ENCODE measurements at regions not wholly inside any gene's neighbourhood (a gene's known extent, or its start where the extent isn't known, plus 50 kb on each side); places are given as distances from the start of the nearest gene placed in this dataset.

DNA sequence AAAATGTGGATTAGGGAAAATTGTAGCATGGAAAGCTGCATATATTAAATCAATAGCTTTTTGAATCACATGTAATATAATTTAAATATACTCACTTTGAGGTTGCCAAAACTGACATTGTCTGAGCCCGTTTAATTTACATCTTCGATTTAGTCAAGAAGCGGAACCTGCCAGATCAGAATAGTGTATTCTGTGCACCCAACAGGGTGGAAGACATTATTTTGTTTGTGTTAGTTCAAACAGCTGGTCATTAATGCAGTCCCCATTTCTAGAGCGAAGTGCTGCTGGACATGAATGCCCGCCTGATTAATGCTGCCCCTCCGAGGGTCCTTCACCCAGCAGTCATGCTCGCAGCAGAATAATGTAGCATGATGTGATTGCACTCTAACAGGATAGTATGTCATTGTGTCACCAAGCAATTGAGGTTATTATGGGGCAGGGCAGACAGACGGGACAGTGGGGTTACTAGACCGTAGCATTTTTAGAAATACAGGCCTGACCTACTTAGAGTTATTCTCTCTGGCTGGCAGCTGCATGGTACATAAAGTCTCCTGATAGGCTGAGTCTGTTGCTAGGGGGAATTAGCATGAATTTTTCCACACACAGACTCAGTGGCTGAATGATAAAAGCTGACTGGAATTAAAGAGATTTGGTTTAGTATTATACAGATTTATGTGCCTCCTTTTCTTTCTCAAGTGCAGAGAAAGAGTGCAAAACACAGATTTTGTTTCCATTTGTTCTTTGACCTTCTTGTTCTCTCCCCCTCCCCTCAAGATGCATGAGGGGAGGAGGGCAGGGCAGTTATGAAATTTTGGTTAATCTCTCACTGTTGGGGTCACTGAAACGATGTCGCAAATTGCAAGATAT lies 147.1 kb downstream of the PRL start:
- Mint-ChIP-seq H3K27ac (peak overlapping the region; percentile 57), H3K4me3 (peak overlapping the region; percentile 42), H3K27me3 (ENCODE audit: low read depth, poor library complexity) (no peaks in the 10 kb centered on the region), H3K4me1 (peaks cover 83% of the 10 kb centered on the region), H3K36me3 (ENCODE audit: low read depth) (peaks cover 41% of the 10 kb centered on the region), H3K9me3 (no peaks in the 10 kb centered on the region)
- peak; percentile 32 for DNase-seq
- TF ChIP-seq CTCF (IDR thresholded peaks at IDR 0.05): no peak

GRCh38 chr6:22150368-22151035 lies 146.3 kb downstream of the PRL start:
- Mint-ChIP-seq H3K4me1 (peaks cover 85% of the 10 kb centered on the region), H3K36me3 (ENCODE audit: low read depth) (peaks cover 39% of the 10 kb centered on the region), H3K27me3 (ENCODE audit: low read depth, poor library complexity) (no peaks in the 10 kb centered on the region), H3K27ac (peak overlapping the region; percentile 60), H3K4me3 (no peak overlapping the region), H3K9me3 (no peaks in the 10 kb centered on the region)
- no peak for TF ChIP-seq CTCF (IDR thresholded peaks at IDR 0.05)
- DNase-seq: no peak

DNA sequence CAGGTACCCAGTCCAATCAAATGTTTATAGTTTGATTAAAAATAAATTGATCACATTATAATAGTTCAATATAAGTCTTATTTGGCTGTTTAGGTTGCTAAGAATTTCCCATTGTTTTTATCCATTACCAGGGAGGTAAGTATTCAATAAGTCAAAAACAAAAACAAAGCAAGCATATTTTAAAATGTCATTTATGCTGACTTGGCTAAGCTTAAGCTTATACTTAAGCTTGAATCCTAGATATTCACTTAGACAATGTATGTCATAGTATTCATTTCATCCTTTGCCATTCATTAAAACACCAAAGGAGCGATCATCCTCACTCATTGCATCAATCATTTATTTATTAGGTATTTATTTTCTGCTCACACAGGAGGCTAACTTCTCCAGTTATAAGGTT lies 144.9 kb downstream of the PRL start:
- Mint-ChIP-seq H3K36me3 (ENCODE audit: low read depth) (peaks cover 39% of the 10 kb centered on the region), H3K4me1 (peaks cover 74% of the 10 kb centered on the region), H3K27ac (no peak overlapping the region), H3K27me3 (ENCODE audit: low read depth, poor library complexity) (no peaks in the 10 kb centered on the region), H3K9me3 (no peaks in the 10 kb centered on the region), H3K4me3 (no peak overlapping the region)
- no peak for DNase-seq
- no peak for TF ChIP-seq CTCF (IDR thresholded peaks at IDR 0.05)

- H3K27me3 Mint-ChIP-seq (ENCODE audit: low read depth, poor library complexity): no peaks in the 10 kb centered on the region
- peak overlapping the region; percentile 55 for H3K27ac Mint-ChIP-seq
- H3K36me3 Mint-ChIP-seq (ENCODE audit: low read depth): peaks cover 46% of the 10 kb centered on the region
- no peak overlapping the region for H3K4me3 Mint-ChIP-seq
- DNase-seq: no peak
- H3K9me3 Mint-ChIP-seq: no peaks in the 10 kb centered on the region
- peaks cover 65% of the 10 kb centered on the region for H3K4me1 Mint-ChIP-seq
- no peak for TF ChIP-seq CTCF (IDR thresholded peaks at IDR 0.05)
Observed at GRCh38 chr6:22152841-22153240, 144.0 kb downstream of the PRL start.

DNA sequence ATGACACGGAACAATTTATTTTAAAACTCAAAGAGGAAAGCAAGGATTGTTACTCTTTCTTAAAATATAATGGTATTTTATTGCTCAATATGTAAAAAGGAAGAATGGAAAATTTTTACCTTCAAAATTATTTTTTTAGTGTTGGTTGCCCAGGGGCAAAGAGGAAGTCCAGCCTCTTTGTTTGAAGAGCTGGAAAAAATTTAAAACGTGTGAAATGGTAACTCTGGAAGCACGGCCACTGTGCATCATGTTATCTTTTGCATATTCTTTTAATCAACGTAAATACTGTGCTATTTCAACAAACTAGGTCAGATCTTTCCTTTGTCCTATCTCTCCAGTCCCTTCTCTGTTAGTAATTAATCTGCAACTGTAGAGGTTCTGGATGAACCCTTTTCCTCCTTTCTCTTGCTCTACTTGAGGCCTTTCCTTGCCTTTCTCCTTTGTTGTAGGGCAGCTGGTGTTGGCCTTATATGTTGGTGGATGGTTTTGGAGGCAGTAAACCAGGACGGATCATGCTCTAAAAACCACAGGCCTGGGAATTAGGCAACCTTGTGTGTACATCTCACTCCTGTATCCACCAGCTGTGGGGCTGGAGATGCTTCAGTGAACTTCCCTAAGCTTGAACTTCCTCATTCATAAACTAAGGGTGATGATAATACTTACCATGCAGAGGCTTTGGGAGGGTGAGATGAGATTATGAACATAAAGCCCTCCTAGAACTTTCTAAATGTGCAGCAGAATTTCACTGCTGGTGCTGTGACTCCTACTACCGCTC lies 143.3 kb downstream of the PRL start:
- Mint-ChIP-seq H3K27ac (peak overlapping the region; percentile 94), H3K27me3 (ENCODE audit: low read depth, poor library complexity) (no peaks in the 10 kb centered on the region), H3K36me3 (ENCODE audit: low read depth) (peaks cover 53% of the 10 kb centered on the region), H3K4me1 (peaks cover 58% of the 10 kb centered on the region), H3K4me3 (no peak overlapping the region), H3K9me3 (no peaks in the 10 kb centered on the region)
- TF ChIP-seq CTCF (IDR thresholded peaks at IDR 0.05): no peak
- DNase-seq: no peak
